Type B pancreatic cell (in vitro differentiated cells): ENCODE measurements at regions not wholly inside any gene's neighbourhood (a gene's known extent, or its start where the extent isn't known, plus 50 kb on each side); places are given as distances from the start of the nearest gene placed in this dataset.

Source experiments
- DNase-seq: peaks from one replicate; pipeline ENCODE4 v3.0.0; 2021; ENCODE audit warnings: mixed read lengths; ENCODE audit not compliant: unreplicated experiment; ENCODE audit errors: extremely low spot score
- H3K27ac Mint-ChIP-seq: 2 replicates; pipeline ENCODE4 v1.8.0; 2021; ENCODE audit warnings: mild to moderate bottlenecking, mixed read lengths
- H3K27me3 Mint-ChIP-seq: 2 replicates; pipeline ENCODE4 v1.8.0; 2021; ENCODE audit warnings: mixed read lengths
- H3K36me3 Mint-ChIP-seq: 2 replicates; pipeline ENCODE4 v1.8.0; 2021; ENCODE audit warnings: mixed read lengths
- H3K4me1 Mint-ChIP-seq: one replicate; pipeline ENCODE4 v1.8.0; 2021; ENCODE audit warnings: mixed read lengths; ENCODE audit not compliant: unreplicated experiment
- H3K4me3 Mint-ChIP-seq: 2 replicates; pipeline ENCODE4 v1.8.0; 2021; ENCODE audit warnings: mild to moderate bottlenecking, mixed read lengths
- H3K9me3 Mint-ChIP-seq: 2 replicates; pipeline ENCODE4 v1.8.0; 2021; ENCODE audit warnings: mixed read lengths
- TF ChIP-seq, protein P1 (sequence below): fragments of 200-600 bp; sonication (generic); conservative IDR thresholded peaks from 2 replicates; pipeline ENCODE4 v1.5.0; 2021; ENCODE audit warnings: antibody characterized with exemption, mild to moderate bottlenecking

GRCh38 chr20:60483371-60483770 is 525.1 kb downstream of the CDH26 start:
- Mint-ChIP-seq H3K4me1 (no peaks in the 10 kb centered on the region), H3K27ac (no peak overlapping the region), H3K36me3 (no peaks in the 10 kb centered on the region), H3K9me3 (no peaks in the 10 kb centered on the region), H3K4me3 (no peak overlapping the region), H3K27me3 (peaks cover 33% of the 10 kb centered on the region)
- TF ChIP-seq, protein P1, sequence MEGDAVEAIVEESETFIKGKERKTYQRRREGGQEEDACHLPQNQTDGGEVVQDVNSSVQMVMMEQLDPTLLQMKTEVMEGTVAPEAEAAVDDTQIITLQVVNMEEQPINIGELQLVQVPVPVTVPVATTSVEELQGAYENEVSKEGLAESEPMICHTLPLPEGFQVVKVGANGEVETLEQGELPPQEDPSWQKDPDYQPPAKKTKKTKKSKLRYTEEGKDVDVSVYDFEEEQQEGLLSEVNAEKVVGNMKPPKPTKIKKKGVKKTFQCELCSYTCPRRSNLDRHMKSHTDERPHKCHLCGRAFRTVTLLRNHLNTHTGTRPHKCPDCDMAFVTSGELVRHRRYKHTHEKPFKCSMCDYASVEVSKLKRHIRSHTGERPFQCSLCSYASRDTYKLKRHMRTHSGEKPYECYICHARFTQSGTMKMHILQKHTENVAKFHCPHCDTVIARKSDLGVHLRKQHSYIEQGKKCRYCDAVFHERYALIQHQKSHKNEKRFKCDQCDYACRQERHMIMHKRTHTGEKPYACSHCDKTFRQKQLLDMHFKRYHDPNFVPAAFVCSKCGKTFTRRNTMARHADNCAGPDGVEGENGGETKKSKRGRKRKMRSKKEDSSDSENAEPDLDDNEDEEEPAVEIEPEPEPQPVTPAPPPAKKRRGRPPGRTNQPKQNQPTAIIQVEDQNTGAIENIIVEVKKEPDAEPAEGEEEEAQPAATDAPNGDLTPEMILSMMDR: no peak
- DNase-seq: no peak

DNA sequence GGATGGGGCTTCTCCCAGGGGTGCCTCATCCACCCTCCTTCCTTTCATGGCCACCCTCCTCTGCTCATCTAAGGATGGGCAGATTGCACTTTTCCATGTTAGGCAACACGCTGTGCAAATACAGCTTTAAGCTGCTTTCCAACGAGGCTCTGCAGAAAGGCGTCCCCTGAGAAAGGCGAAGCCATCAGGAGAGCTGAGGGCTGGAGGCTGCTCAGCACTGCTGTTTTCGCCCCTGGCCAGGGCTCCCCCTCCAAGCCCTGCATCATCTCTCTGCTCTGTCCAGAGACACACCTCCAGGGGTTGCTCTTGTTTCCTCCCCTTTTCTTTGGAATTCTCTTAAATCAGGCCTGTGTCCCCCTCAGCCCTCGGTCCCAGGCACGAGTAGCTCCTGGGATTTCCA is 526.1 kb downstream of the CDH26 start:
- Mint-ChIP-seq H3K4me3 (no peak overlapping the region), H3K27me3 (peaks cover 34% of the 10 kb centered on the region), H3K4me1 (no peaks in the 10 kb centered on the region), H3K9me3 (no peaks in the 10 kb centered on the region), H3K36me3 (no peaks in the 10 kb centered on the region), H3K27ac (no peak overlapping the region)
- DNase-seq: no peak
- TF ChIP-seq, protein P1: no peak

DNA sequence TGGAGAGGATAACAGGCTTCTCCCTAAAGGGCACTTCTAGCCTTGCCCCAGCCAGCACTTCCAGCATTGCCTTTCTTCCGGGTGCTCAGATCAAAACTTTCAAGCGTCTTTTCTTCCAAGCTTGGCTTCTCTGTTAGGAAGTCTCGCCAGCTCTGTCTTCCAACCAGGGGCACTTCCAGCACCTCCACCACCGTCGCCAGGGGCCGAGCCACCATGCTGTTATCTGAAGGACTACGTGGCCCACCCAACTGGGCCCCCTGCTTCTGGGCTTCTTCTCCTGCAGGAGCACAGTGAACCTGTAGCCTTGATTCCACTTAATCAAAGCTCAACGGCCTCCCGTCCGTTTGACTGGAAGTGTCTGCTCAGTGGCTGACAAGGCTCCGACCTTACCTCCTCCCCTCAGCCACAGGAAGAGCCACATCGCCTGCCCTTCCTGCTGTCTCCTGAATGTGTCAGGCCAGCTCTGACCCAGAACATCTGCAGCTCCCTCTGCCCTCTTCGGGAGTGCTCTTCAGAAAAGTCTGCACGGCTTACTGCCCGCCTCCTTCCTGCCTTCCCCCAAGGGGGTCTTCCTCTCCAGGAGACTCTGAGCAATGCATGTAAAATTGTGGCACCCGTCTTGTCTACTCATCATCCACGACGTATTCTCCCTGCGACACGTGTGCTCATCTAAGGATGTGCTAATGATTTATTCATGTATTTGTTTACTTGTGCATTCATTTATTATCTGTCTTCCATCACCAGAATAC is 527.0 kb downstream of the CDH26 start:
- no peaks in the 10 kb centered on the region for H3K4me1 Mint-ChIP-seq
- TF ChIP-seq, protein P1: no peak
- H3K27me3 Mint-ChIP-seq: peaks cover 36% of the 10 kb centered on the region
- no peak overlapping the region for H3K4me3 Mint-ChIP-seq
- H3K9me3 Mint-ChIP-seq: no peaks in the 10 kb centered on the region
- no peak overlapping the region for H3K27ac Mint-ChIP-seq
- DNase-seq: no peak
- no peaks in the 10 kb centered on the region for H3K36me3 Mint-ChIP-seq

DNA sequence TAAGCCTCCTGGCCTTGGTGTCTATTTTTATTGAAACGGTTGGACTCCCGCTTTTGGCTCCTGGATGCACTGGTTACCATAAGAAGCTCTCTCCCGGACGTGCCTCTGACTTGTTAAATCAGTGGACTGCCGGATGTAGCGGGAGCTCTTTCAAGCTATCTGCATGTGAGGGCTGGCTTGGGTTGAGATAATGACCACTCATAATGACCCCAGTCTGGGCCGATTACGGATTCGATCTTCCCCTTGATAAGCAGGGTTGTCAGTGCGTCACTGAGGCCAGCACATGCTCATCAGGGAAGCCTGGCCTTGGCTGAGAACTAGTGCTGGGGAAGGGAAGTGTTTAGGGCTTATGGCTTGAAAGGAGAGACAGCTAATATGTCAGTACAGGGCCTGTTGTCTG is 528.1 kb downstream of the CDH26 start:
- no peak overlapping the region for H3K4me3 Mint-ChIP-seq
- no peaks in the 10 kb centered on the region for H3K36me3 Mint-ChIP-seq
- no peak overlapping the region for H3K27ac Mint-ChIP-seq
- H3K9me3 Mint-ChIP-seq: no peaks in the 10 kb centered on the region
- H3K4me1 Mint-ChIP-seq: peaks cover 7% of the 10 kb centered on the region
- H3K27me3 Mint-ChIP-seq: peaks cover 39% of the 10 kb centered on the region
- TF ChIP-seq, protein P1: no peak
- DNase-seq: no peak

DNA sequence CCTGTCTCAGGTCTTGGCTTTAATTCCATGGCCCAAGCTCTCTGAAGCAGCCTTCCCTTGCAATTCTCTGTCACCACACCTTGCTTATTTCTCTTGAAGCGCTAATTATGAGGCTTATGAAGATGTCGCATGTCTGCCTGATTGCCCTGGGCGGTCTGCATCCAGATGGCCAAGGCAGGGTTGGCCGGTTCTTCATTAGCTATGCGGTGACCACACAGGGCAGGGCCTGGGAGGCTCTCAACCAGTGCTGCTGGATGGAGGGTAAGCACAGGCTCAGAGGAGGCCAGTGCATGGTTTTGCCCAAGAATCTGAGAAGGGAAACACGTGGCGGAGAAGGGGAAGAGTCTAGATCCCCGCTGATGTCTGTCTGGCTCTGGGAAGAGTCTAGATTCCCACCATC is 528.7 kb downstream of the CDH26 start:
- DNase-seq: no peak
- Mint-ChIP-seq H3K4me3 (no peak overlapping the region), H3K4me1 (peaks cover 7% of the 10 kb centered on the region), H3K36me3 (no peaks in the 10 kb centered on the region), H3K9me3 (no peaks in the 10 kb centered on the region), H3K27ac (no peak overlapping the region), H3K27me3 (peaks cover 35% of the 10 kb centered on the region)
- TF ChIP-seq, protein P1: no peak
